CD14-positive monocyte (primary cell): ENCODE measurements at regions not wholly inside any gene's neighbourhood (a gene's known extent, or its start where the extent isn't known, plus 50 kb on each side); places are given as distances from the start of the nearest gene placed in this dataset.

Source experiments
- DNase-seq, 3 donors: peaks; one replicate each; pipeline ENCODE4 v3.0.0-alpha.2; 2011 to 2022
- H2AFZ ChIP-seq: 2 replicates; pipeline ENCODE4 v1.6.0; 2012; ENCODE audit warnings: mild to moderate bottlenecking, low read depth, low read length, inconsistent platforms; ENCODE audit not compliant: insufficient read depth, poor library complexity, severe bottlenecking
- H3K27ac ChIP-seq, 2 donors: 1 replicate in 1 of 2; 2 replicates in 1 of 2; pipeline ENCODE4 v1.5.1; 2012 to 2013; ENCODE audit warnings: low read length in 2 of 2, control low read depth in 1 of 2, inconsistent platforms in 1 of 2, low read depth in 1 of 2, mild to moderate bottlenecking in 1 of 2
- H3K27me3 ChIP-seq, 2 donors: one replicate each; pipeline versions ENCODE4 v1.6.0 to v1.6.1; 2011 to 2013; ENCODE audit warnings: low read length in 2 of 2; ENCODE audit not compliant: control insufficient read depth in 2 of 2, insufficient read depth in 2 of 2
- H3K36me3 ChIP-seq, 2 donors: replicated peaks in 1 of 2; 1 replicate in 1 of 2; 2 replicates in 1 of 2; pipeline versions ENCODE4 v1.5.1 to v1.6.1; 2012 to 2013; ENCODE audit warnings: low read length in 2 of 2, control low read depth in 1 of 2, inconsistent platforms in 1 of 2, mild to moderate bottlenecking in 1 of 2; ENCODE audit not compliant: insufficient read depth in 2 of 2, control insufficient read depth in 1 of 2
- H3K4me1 ChIP-seq, 2 donors: 1 replicate in 1 of 2; 2 replicates in 1 of 2; pipeline versions ENCODE4 v1.5.1 to v1.6.1; 2012 to 2013; ENCODE audit warnings: low read length in 2 of 2, control low read depth in 1 of 2, inconsistent platforms in 1 of 2, mild to moderate bottlenecking in 1 of 2, moderate library complexity in 1 of 2; ENCODE audit not compliant: insufficient read depth in 2 of 2, control insufficient read depth in 1 of 2
- H3K4me2 ChIP-seq: replicated peaks from 2 replicates; pipeline ENCODE3; 2012; ENCODE audit warnings: low read length, moderate library complexity, mild to moderate bottlenecking; ENCODE audit not compliant: poor library complexity, severe bottlenecking; ENCODE audit errors: extremely low read depth
- H3K4me3 ChIP-seq, 3 experiments: fragments of 200-600 bp in 1 of 3; sonication (generic) in 1 of 3; replicated peaks in 1 of 3; 1 replicate in 2 of 3; 2 replicates in 1 of 3; pipeline ENCODE4 v1.5.1; 2011 to 2013; ENCODE audit warnings: low read length in 3 of 3, mild to moderate bottlenecking in 3 of 3, control low read depth in 2 of 3, low read depth in 2 of 3, inconsistent platforms in 1 of 3, moderate library complexity in 1 of 3
- H3K79me2 ChIP-seq: 2 replicates; pipeline ENCODE4 v1.6.0; 2012; ENCODE audit warnings: mild to moderate bottlenecking, control low read depth, inconsistent platforms, low read length, moderate library complexity; ENCODE audit not compliant: insufficient read depth
- H3K9ac ChIP-seq: 2 replicates; pipeline ENCODE4 v1.6.0; 2017; ENCODE audit warnings: low read length, mild to moderate bottlenecking; ENCODE audit not compliant: insufficient read depth, poor library complexity, severe bottlenecking
- H3K9me3 ChIP-seq, 2 donors: replicated peaks in 1 of 2; 1 replicate in 1 of 2; 2 replicates in 1 of 2; pipeline versions ENCODE4 v1.5.1 to v1.6.1; 2012 to 2013; ENCODE audit warnings: low read length in 2 of 2, control low read depth in 1 of 2; ENCODE audit not compliant: control insufficient read depth in 1 of 2, insufficient read depth in 1 of 2
- H4K20me1 ChIP-seq: 2 replicates; pipeline ENCODE4 v1.6.0; 2012; ENCODE audit warnings: mild to moderate bottlenecking, low read length, control low read depth, moderate library complexity; ENCODE audit not compliant: insufficient read depth
- H3K27ac Mint-ChIP-seq, 7 donors: one replicate each; pipeline ENCODE4 v1.8.0; 2020; ENCODE audit warnings: mild to moderate bottlenecking in 7 of 7, mixed read lengths in 7 of 7, moderate library complexity in 6 of 7, inconsistent platforms in 2 of 7
- H3K27me3 Mint-ChIP-seq, 3 donors: one replicate each; pipeline ENCODE4 v1.8.0; 2021 to 2022; ENCODE audit warnings: low read depth in 3 of 3, mild to moderate bottlenecking in 3 of 3, mixed read lengths in 3 of 3, moderate library complexity in 3 of 3, inconsistent platforms in 1 of 3
- H3K36me3 Mint-ChIP-seq, 2 donors: one replicate each; pipeline ENCODE4 v1.8.0; 2020; ENCODE audit warnings: mixed read lengths in 2 of 2, inconsistent platforms in 1 of 2, mild to moderate bottlenecking in 1 of 2
- H3K4me1 Mint-ChIP-seq: one replicate; pipeline ENCODE4 v1.8.0; 2020; ENCODE audit warnings: mild to moderate bottlenecking, mixed read lengths
- H3K4me3 Mint-ChIP-seq, 2 donors: one replicate each; pipeline ENCODE4 v1.8.0; 2020; ENCODE audit warnings: mild to moderate bottlenecking in 2 of 2, mixed read lengths in 2 of 2, moderate library complexity in 1 of 2
- H3K9me3 Mint-ChIP-seq, 7 donors: one replicate each; pipeline ENCODE4 v1.8.0; 2020 to 2022; ENCODE audit warnings: mixed read lengths in 7 of 7, mild to moderate bottlenecking in 6 of 7, moderate library complexity in 6 of 7, inconsistent platforms in 2 of 7
- WGBS: methylation state at CpG from one replicate; pipeline ENCODE4 v1.1.5; 2013; ENCODE audit warnings: missing lambda C conversion rate; ENCODE audit not compliant: insufficient coverage; 5-methylcytosine and 5-hydroxymethylcytosine counted together
- intact Hi-C, 2 donors: fragments of 100-400 bp; cut with micrococcal nuclease; formaldehyde crosslinking; loops; one replicate each; pipeline versions ENCODE4 v1.15.0 to v1.15.1; 2023
- TF ChIP-seq, protein P1 (sequence below): fragments of 200-600 bp; IDR thresholded peaks from one replicate; pipeline ENCODE4 v1.8.0; 2022; ENCODE audit warnings: antibody characterized with exemption, mild to moderate bottlenecking

DNA sequence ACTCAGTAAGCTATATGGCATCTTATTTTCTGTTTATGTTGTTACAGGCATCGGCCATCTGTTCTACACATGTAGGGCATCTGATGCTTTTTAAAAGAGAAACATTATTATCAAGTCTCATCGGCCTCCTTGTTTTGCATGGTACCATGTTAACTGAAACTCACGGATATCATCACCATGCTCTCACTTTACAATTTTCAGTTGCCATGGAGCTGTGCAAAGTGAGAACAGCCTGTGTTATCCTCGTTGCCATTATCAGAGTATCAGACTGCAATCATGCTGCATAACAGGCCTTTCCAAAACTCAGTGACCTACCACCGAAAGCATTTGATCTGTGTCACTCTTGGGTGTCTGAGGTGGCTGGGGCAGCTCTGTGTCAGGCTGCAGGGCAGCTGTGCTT, 110.3 kb downstream of the C17orf67 start:
- no peak overlapping the region for H3K4me3 Mint-ChIP-seq

DNA sequence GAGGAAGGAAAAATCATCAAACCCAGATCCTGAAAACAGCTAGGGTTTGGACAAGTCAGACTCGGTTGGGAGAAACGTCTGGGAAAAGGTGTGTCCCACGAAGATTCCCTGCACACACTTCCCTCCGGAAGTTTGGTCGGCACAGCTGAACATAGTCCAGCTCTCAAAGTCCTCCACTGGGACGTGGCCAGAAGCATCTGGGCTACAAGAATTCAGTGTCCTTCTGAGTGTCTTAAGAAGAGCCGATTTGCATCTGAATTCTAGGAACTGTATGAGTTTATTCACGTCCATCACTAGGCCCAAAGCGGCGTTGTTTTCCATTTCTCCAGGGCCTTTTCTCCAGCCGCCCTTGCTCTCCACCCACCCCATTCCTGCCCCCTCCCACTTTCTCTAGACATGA, 109.1 kb downstream of the C17orf67 start:
- no peaks in the 10 kb centered on the region for H3K4me1 Mint-ChIP-seq
- TF ChIP-seq, protein P1, sequence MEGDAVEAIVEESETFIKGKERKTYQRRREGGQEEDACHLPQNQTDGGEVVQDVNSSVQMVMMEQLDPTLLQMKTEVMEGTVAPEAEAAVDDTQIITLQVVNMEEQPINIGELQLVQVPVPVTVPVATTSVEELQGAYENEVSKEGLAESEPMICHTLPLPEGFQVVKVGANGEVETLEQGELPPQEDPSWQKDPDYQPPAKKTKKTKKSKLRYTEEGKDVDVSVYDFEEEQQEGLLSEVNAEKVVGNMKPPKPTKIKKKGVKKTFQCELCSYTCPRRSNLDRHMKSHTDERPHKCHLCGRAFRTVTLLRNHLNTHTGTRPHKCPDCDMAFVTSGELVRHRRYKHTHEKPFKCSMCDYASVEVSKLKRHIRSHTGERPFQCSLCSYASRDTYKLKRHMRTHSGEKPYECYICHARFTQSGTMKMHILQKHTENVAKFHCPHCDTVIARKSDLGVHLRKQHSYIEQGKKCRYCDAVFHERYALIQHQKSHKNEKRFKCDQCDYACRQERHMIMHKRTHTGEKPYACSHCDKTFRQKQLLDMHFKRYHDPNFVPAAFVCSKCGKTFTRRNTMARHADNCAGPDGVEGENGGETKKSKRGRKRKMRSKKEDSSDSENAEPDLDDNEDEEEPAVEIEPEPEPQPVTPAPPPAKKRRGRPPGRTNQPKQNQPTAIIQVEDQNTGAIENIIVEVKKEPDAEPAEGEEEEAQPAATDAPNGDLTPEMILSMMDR, result no peak
- no peak for DNase-seq

More for the DNA sequence above, 110.3 kb downstream of the C17orf67 start:
- intact Hi-C loops, result no loop called here
- Histone ChIP-seq H3K9me3 (no peaks in the 10 kb centered on the region), H3K27me3 (no peaks in the 10 kb centered on the region), H3K4me1 (no peaks in the 10 kb centered on the region), H3K36me3 (no peaks in the 10 kb centered on the region), H4K20me1 (no peaks in the 10 kb centered on the region), H3K9ac (no peak overlapping the region), H3K27ac (no peak overlapping the region), H3K79me2 (no peaks in the 10 kb centered on the region), H3K4me3 (no peak overlapping the region), H2AFZ (no peak overlapping the region), H3K4me2 (no peak overlapping the region)
- no peaks in the 10 kb centered on the region for H3K4me1 Mint-ChIP-seq
- DNase-seq, result no peak
- H3K9me3 Mint-ChIP-seq, result no peaks in the 10 kb centered on the region
- TF ChIP-seq, protein P1, result no peak
- H3K27ac Mint-ChIP-seq, result no peak overlapping the region
- H3K36me3 Mint-ChIP-seq, result no peaks in the 10 kb centered on the region
- peaks cover 0 to 3% (median 2%) of the 10 kb centered on the region in 3 donors for H3K27me3 Mint-ChIP-seq
- WGBS, result 98% methylated on average over 4 of the region's 5 CpGs

More for the DNA sequence above, 109.1 kb downstream of the C17orf67 start:
- H3K9me3 Mint-ChIP-seq, result no peaks in the 10 kb centered on the region
- H3K4me1 ChIP-seq, result no peaks in the 10 kb centered on the region
- H3K79me2 ChIP-seq, result no peaks in the 10 kb centered on the region
- no peaks in the 10 kb centered on the region for H3K9me3 ChIP-seq
- H2AFZ ChIP-seq, result no peak overlapping the region
- H3K9ac ChIP-seq, result no peak overlapping the region
- H3K27me3 ChIP-seq, result no peaks in the 10 kb centered on the region
- no peak overlapping the region for H3K27ac Mint-ChIP-seq
- H3K4me2 ChIP-seq, result no peak overlapping the region
- H3K4me3 ChIP-seq, result no peak overlapping the region
- no peak overlapping the region for H3K27ac ChIP-seq
- no peak overlapping the region for H3K4me3 Mint-ChIP-seq
- no peaks in the 10 kb centered on the region for H3K36me3 ChIP-seq
- peaks cover 0 to 3% (median 2%) of the 10 kb centered on the region in 3 donors for H3K27me3 Mint-ChIP-seq
- intact Hi-C loops, result no loop called here
- no peaks in the 10 kb centered on the region for H3K36me3 Mint-ChIP-seq
- 93% methylated on average over 6 of the region's 11 CpGs for WGBS
- H4K20me1 ChIP-seq, result no peaks in the 10 kb centered on the region
